ENCODE measurements at regions not wholly inside any gene's neighbourhood (a gene's known extent, or its start where the extent isn't known, plus 50 kb on each side); places are given as distances from the start of the nearest gene placed in this dataset.
"Not testable (repeated sequence)": the region's sequence is repeated elsewhere in the genome, so short reads cannot be mapped to it uniquely, and the experiment has no call there.

GRCh38 chr5:85472749-85473148 is 1088.1 kb upstream of the EDIL3 start:
- Histone ChIP-seq H3K4me3 (no peak overlapping the region), H3K36me3 (no peaks in the 10 kb centered on the region), H3K4me1 (no peaks in the 10 kb centered on the region), H3K9me3 (peaks cover 0 to 15% (median 0%) of the 10 kb centered on the region in 4 donors), H3K27ac (no peak overlapping the region), H3K27me3 (no peaks in the 10 kb centered on the region)
- no peak for TF ChIP-seq POLR2A (IDR thresholded peaks at IDR 0.05)
- no peak for TF ChIP-seq EP300 (IDR thresholded peaks at IDR 0.05)
- no peak for TF ChIP-seq CTCF (IDR thresholded peaks at IDR 0.05)
- no peak for DNase-seq (ENCODE audit: low spot score in 2 of 2)

- H3K27ac ChIP-seq; H3K4me1 ChIP-seq; H3K27me3 ChIP-seq; H3K4me3 ChIP-seq; DNase-seq (ENCODE audit: low spot score in 2 of 2); H3K9me3 ChIP-seq; H3K36me3 ChIP-seq: not testable (repeated sequence)
- 81 to 85% methylated on average over 4 of the region's 4 CpGs for WGBS, 2 donors
Measured at GRCh38 chr5:85475151-85475550, 1090.5 kb upstream of the EDIL3 start.

- TF ChIP-seq POLR2A (IDR thresholded peaks at IDR 0.05), result no peak
- TF ChIP-seq CTCF (IDR thresholded peaks at IDR 0.05), result no peak
- no peak for TF ChIP-seq EP300 (IDR thresholded peaks at IDR 0.05)
- no peak for DNase-seq (ENCODE audit: low spot score in 2 of 2)
- Histone ChIP-seq H3K27me3 (no peaks in the 10 kb centered on the region), H3K36me3 (no peaks in the 10 kb centered on the region), H3K4me3 (no peak overlapping the region), H3K4me1 (no peaks in the 10 kb centered on the region), H3K27ac (no peak overlapping the region), H3K9me3 (no peaks in the 10 kb centered on the region)
Measured at GRCh38 chr5:85476617-85477016, 1091.9 kb upstream of the EDIL3 start.

GRCh38 chr5:85479849-85480248 is 1095.2 kb upstream of the EDIL3 start:
- 88 to 91% methylated on average over 4 of the region's 4 CpGs for WGBS, 2 donors
- Histone ChIP-seq H3K4me3 (no peak overlapping the region), H3K9me3 (peaks cover 0 to 3% (median 0%) of the 10 kb centered on the region in 4 donors), H3K4me1 (no peaks in the 10 kb centered on the region), H3K27ac (no peak overlapping the region), H3K36me3 (no peaks in the 10 kb centered on the region), H3K27me3 (no peaks in the 10 kb centered on the region)
- DNase-seq (ENCODE audit: low spot score in 2 of 2), result no peak
- no peak for TF ChIP-seq POLR2A (IDR thresholded peaks at IDR 0.05)
- no peak for TF ChIP-seq EP300 (IDR thresholded peaks at IDR 0.05)
- TF ChIP-seq CTCF (IDR thresholded peaks at IDR 0.05), result no peak

- Histone ChIP-seq H3K27me3 (no peaks in the 10 kb centered on the region), H3K36me3 (no peaks in the 10 kb centered on the region), H3K27ac (no peak overlapping the region), H3K4me3 (no peak overlapping the region), H3K4me1 (no peaks in the 10 kb centered on the region), H3K9me3 (peaks cover 0 to 3% (median 0%) of the 10 kb centered on the region in 4 donors)
- DNase-seq (ENCODE audit: low spot score in 2 of 2), result no peak
- 85 to 90% methylated on average over 2 of the region's 2 CpGs for WGBS, 2 donors
- TF ChIP-seq CTCF (IDR thresholded peaks at IDR 0.05), result no peak
- no peak for TF ChIP-seq EP300 (IDR thresholded peaks at IDR 0.05)
- no peak for TF ChIP-seq POLR2A (IDR thresholded peaks at IDR 0.05)
Measured at GRCh38 chr5:85484982-85485574, 1100.4 kb upstream of the EDIL3 start.

- peaks cover 0 to 11% (median 4%) of the 10 kb centered on the region in 4 donors for H3K9me3 ChIP-seq
- TF ChIP-seq EP300 (IDR thresholded peaks at IDR 0.05), result no peak
- TF ChIP-seq CTCF (IDR thresholded peaks at IDR 0.05), result no peak
- no peak for TF ChIP-seq POLR2A (IDR thresholded peaks at IDR 0.05)
- no peak overlapping the region for H3K4me3 ChIP-seq
- DNase-seq (ENCODE audit: low spot score in 2 of 2), result no peak
- H3K4me1 ChIP-seq, result no peaks in the 10 kb centered on the region
- H3K36me3 ChIP-seq, result no peaks in the 10 kb centered on the region
- no peak overlapping the region for H3K27ac ChIP-seq
- no peaks in the 10 kb centered on the region for H3K27me3 ChIP-seq
Measured at GRCh38 chr5:85488295-85488694, 1103.6 kb upstream of the EDIL3 start.
